ENCODE measurements at regions not wholly inside any gene's neighbourhood (a gene's known extent, or its start where the extent isn't known, plus 50 kb on each side); places are given as distances from the start of the nearest gene placed in this dataset.
A peak's percentile ranks its signal among the peaks of the same experiment; 100 is the strongest.

GRCh38 chr14:39628087-39628486, 195.9 kb upstream of the FBXO33 start:
- TF ChIP-seq CTCF (IDR thresholded peaks at IDR 0.05): no peak
- ATAC-seq: no peak

GRCh38 chr14:39626589-39627576, 194.7 kb upstream of the FBXO33 start:
- WGBS (ENCODE audit: insufficient coverage): 88% methylated on average over 15 of the region's 17 CpGs
- no peaks in the 10 kb centered on the region for H3K4me1 ChIP-seq (ENCODE audit: control insufficient read depth, insufficient read depth, low read length)
- no peak for TF ChIP-seq CTCF (IDR thresholded peaks at IDR 0.05)
- no peak overlapping the region for H3K27ac ChIP-seq (ENCODE audit: low read length)
- peaks cover 5% of the 10 kb centered on the region for H3K9me3 ChIP-seq (ENCODE audit: control insufficient read depth, insufficient read depth, low read length)
- Mint-ChIP-seq H3K4me3 (no peak overlapping the region), H3K36me3 (peaks cover 22% of the 10 kb centered on the region), H3K27ac (no peak overlapping the region), H3K4me1 (no peaks in the 10 kb centered on the region), H3K27me3 (ENCODE audit: low read depth in 2 of 2) (no peaks in the 10 kb centered on the region), H3K9me3 (peaks cover 18 to 19% of the 10 kb centered on the region in 2 donors)
- DNase-seq (no peak), ATAC-seq (no peak)
- H3K4me3 ChIP-seq (ENCODE audit: low read length): no peak overlapping the region
- intact Hi-C loops (cut with micrococcal nuclease): no loop called here
- H3K36me3 ChIP-seq (ENCODE audit: control insufficient read depth, insufficient read depth, low read length): no peaks in the 10 kb centered on the region
- no peaks in the 10 kb centered on the region for H3K27me3 ChIP-seq (ENCODE audit: control insufficient read depth, insufficient read depth, low read length)

More at GRCh38 chr14:39628087-39628486, 195.9 kb upstream of the FBXO33 start:
- no CpG with 5 or more reads among the region's 3 CpGs for WGBS (ENCODE audit: insufficient coverage)
- H3K36me3 Mint-ChIP-seq: peaks cover 10% of the 10 kb centered on the region
- DNase-seq: peak in 1 of 2 donors; percentile 11
- H3K9me3 ChIP-seq (ENCODE audit: control insufficient read depth, insufficient read depth, low read length): peaks cover 5% of the 10 kb centered on the region
- no peaks in the 10 kb centered on the region for H3K4me1 ChIP-seq (ENCODE audit: control insufficient read depth, insufficient read depth, low read length)
- H3K36me3 ChIP-seq (ENCODE audit: control insufficient read depth, insufficient read depth, low read length): no peaks in the 10 kb centered on the region
- no peak overlapping the region for H3K27ac Mint-ChIP-seq
- no peak overlapping the region for H3K4me3 Mint-ChIP-seq
- no peak overlapping the region for H3K27ac ChIP-seq (ENCODE audit: low read length)
- peaks cover 11 to 12% of the 10 kb centered on the region in 2 donors for H3K9me3 Mint-ChIP-seq
- H3K4me1 Mint-ChIP-seq: no peaks in the 10 kb centered on the region
- H3K27me3 ChIP-seq (ENCODE audit: control insufficient read depth, insufficient read depth, low read length): no peaks in the 10 kb centered on the region
- intact Hi-C loops (cut with micrococcal nuclease): no loop called here
- no peak overlapping the region for H3K4me3 ChIP-seq (ENCODE audit: low read length)
- no peaks in the 10 kb centered on the region for H3K27me3 Mint-ChIP-seq (ENCODE audit: low read depth in 2 of 2)

GRCh38 chr14:39621678-39622077, 189.4 kb upstream of the FBXO33 start:
- peaks cover 7% of the 10 kb centered on the region for H3K9me3 ChIP-seq (ENCODE audit: control insufficient read depth, insufficient read depth, low read length)
- no peaks in the 10 kb centered on the region for H3K27me3 Mint-ChIP-seq (ENCODE audit: low read depth in 2 of 2)
- H3K27me3 ChIP-seq (ENCODE audit: control insufficient read depth, insufficient read depth, low read length): no peaks in the 10 kb centered on the region
- no peak overlapping the region for H3K27ac ChIP-seq (ENCODE audit: low read length)
- intact Hi-C loops (cut with micrococcal nuclease): no loop called here
- H3K4me3 Mint-ChIP-seq: no peak overlapping the region
- no peak for DNase-seq
- no peak for TF ChIP-seq CTCF (IDR thresholded peaks at IDR 0.05)
- no peaks in the 10 kb centered on the region for H3K36me3 ChIP-seq (ENCODE audit: control insufficient read depth, insufficient read depth, low read length)
- peaks cover 24 to 29% of the 10 kb centered on the region in 2 donors for H3K9me3 Mint-ChIP-seq
- no CpG with 5 or more reads among the region's 1 CpG for WGBS (ENCODE audit: insufficient coverage)
- no peak for ATAC-seq
- H3K4me3 ChIP-seq (ENCODE audit: low read length): no peak overlapping the region
- H3K36me3 Mint-ChIP-seq: peaks cover 33% of the 10 kb centered on the region
- H3K4me1 Mint-ChIP-seq: no peaks in the 10 kb centered on the region
- H3K27ac Mint-ChIP-seq: no peak overlapping the region
- H3K4me1 ChIP-seq (ENCODE audit: control insufficient read depth, insufficient read depth, low read length): no peaks in the 10 kb centered on the region
